H1 (cell line): ENCODE measurements at regions not wholly inside any gene's neighbourhood (a gene's known extent, or its start where the extent isn't known, plus 50 kb on each side); places are given as distances from the start of the nearest gene placed in this dataset.

Source experiments
- CTCF ChIA-PET: fragments of 300-600 bp; sonication (Branson Sonifier 250); formaldehyde crosslinking; loops from one replicate; lab custom pipeline; 2021; ENCODE audit not compliant: partially characterized antibody; lab: Charles Lee
- POLR2A ChIA-PET: fragments of 300-600 bp; sonication (Branson Sonifier 250); formaldehyde crosslinking; loops from one replicate; lab custom pipeline; 2021; ENCODE audit warnings: inconsistent platforms; ENCODE audit not compliant: partially characterized antibody; lab: Charles Lee
- DNase-seq, 2 experiments: peaks; one replicate each; pipeline versions ENCODE4 v3.0.0 to v3.0.0-alpha.2; 2010 to 2022; ENCODE audit warnings: low spot score in 2 of 2, low read depth in 1 of 2, mixed read lengths in 1 of 2
- FAIRE-seq: peaks from 2 replicates; lab custom pipeline; 2011; peaks lifted over from hg19 to GRCh38; lab: Jason Lieb, UNC
- H2AFZ ChIP-seq: 2 replicates; pipeline ENCODE4 v1.8.1; 2012; ENCODE audit warnings: low read length, inconsistent platforms
- H2AK5ac ChIP-seq: 2 replicates; pipeline ENCODE4 v1.6.1; 2013; ENCODE audit warnings: low read depth, low read length
- H2BK120ac ChIP-seq: replicated peaks from 2 replicates; pipeline ENCODE3; 2013; ENCODE audit warnings: low read depth, low read length, inconsistent platforms
- H2BK12ac ChIP-seq: 2 replicates; pipeline ENCODE4 v1.6.1; 2013; ENCODE audit warnings: low read depth, low read length
- H2BK15ac ChIP-seq: 2 replicates; pipeline ENCODE4 v1.6.1; 2013; ENCODE audit warnings: low read length
- H2BK20ac ChIP-seq: 2 replicates; pipeline ENCODE4 v1.6.1; 2013; ENCODE audit warnings: low read length
- H2BK5ac ChIP-seq: 2 replicates; pipeline ENCODE4 v1.6.1; 2013; ENCODE audit warnings: low read depth, low read length
- H3K14ac ChIP-seq: 2 replicates; pipeline ENCODE4 v1.6.1; 2013; ENCODE audit warnings: inconsistent platforms; ENCODE audit not compliant: insufficient read length
- H3K18ac ChIP-seq: 2 replicates; pipeline ENCODE4 v1.6.1; 2013; ENCODE audit warnings: low read length; ENCODE audit errors: extremely low read depth
- H3K23ac ChIP-seq: 2 replicates; pipeline ENCODE4 v1.6.1; 2013; ENCODE audit warnings: inconsistent platforms; ENCODE audit not compliant: insufficient read length
- H3K23me2 ChIP-seq: 2 replicates; pipeline ENCODE4 v1.6.1; 2013; ENCODE audit warnings: low read depth, low read length
- H3K27ac ChIP-seq: 2 replicates; pipeline ENCODE4 v1.6.1; 2011; ENCODE audit warnings: low read depth, low read length, inconsistent platforms
- H3K27me3 ChIP-seq, 4 experiments: replicated peaks in 1 of 4; 1 replicate in 1 of 4; 2 replicates in 3 of 4; pipeline versions ENCODE4 v1.6.1 to v1.8.1; 2011 to 2013; ENCODE audit warnings: low read length in 3 of 4, mild to moderate bottlenecking in 3 of 4, inconsistent platforms in 2 of 4, mixed read lengths in 2 of 4, moderate library complexity in 1 of 4; ENCODE audit not compliant: control insufficient read depth in 3 of 4, insufficient read depth in 3 of 4; ENCODE audit errors: extremely low read depth in 1 of 4
- H3K36me3 ChIP-seq, 4 experiments: 2 replicates each; pipeline versions ENCODE4 v1.6.1 to v1.8.1; 2011 to 2013; ENCODE audit warnings: mild to moderate bottlenecking in 4 of 4, low read length in 3 of 4, moderate library complexity in 2 of 4, control low read depth in 1 of 4, inconsistent platforms in 1 of 4; ENCODE audit not compliant: insufficient read depth in 4 of 4, control insufficient read depth in 2 of 4
- H3K4ac ChIP-seq: replicated peaks from 2 replicates; pipeline ENCODE3; 2013; ENCODE audit warnings: low read length, low read depth, mixed read lengths, inconsistent platforms; ENCODE audit not compliant: insufficient read length
- H3K4me1 ChIP-seq, 4 experiments: replicated peaks in 1 of 4; 1 replicate in 1 of 4; 2 replicates in 3 of 4; pipeline versions ENCODE4 v1.6.1 to v1.8.1; 2011 to 2013; ENCODE audit warnings: low read length in 3 of 4, inconsistent platforms in 2 of 4, mixed read lengths in 1 of 4; ENCODE audit not compliant: insufficient read depth in 4 of 4, control insufficient read depth in 3 of 4
- H3K4me2 ChIP-seq, 2 experiments: 2 replicates each; pipeline versions ENCODE4 v1.6.1 to v1.8.1; 2011 to 2013; ENCODE audit warnings: low read depth in 2 of 2, low read length in 2 of 2, control low read depth in 1 of 2, inconsistent platforms in 1 of 2, mild to moderate bottlenecking in 1 of 2; ENCODE audit not compliant: insufficient read depth in 1 of 2
- H3K4me3 ChIP-seq, 4 experiments: fragments of 200-600, 300-600 bp in 1 of 4; sonication (generic), shearing (Covaris generic), sonication (Bioruptor Twin) in 1 of 4; 2 replicates each; pipeline versions ENCODE4 v1.5.1 to v1.8.1; 2011 to 2016; ENCODE audit warnings: low read length in 4 of 4, low read depth in 3 of 4, control low read depth in 2 of 4, inconsistent platforms in 2 of 4, mild to moderate bottlenecking in 2 of 4, mixed read lengths in 1 of 4, moderate library complexity in 1 of 4; ENCODE audit not compliant: insufficient read depth in 2 of 4; ENCODE audit errors: extremely low read depth in 1 of 4
- H3K56ac ChIP-seq: replicated peaks from 2 replicates; pipeline ENCODE3; 2013; ENCODE audit warnings: low read depth, mild to moderate bottlenecking, mixed read lengths, low read length, inconsistent platforms; ENCODE audit not compliant: insufficient read length
- H3K79me1 ChIP-seq: 2 replicates; pipeline ENCODE4 v1.6.1; 2013; ENCODE audit warnings: low read depth, low read length, control low read depth
- H3K79me2 ChIP-seq, 2 experiments: 2 replicates each; pipeline versions ENCODE4 v1.6.1 to v1.8.1; 2012 to 2013; ENCODE audit warnings: low read length in 2 of 2, mild to moderate bottlenecking in 2 of 2, inconsistent platforms in 1 of 2; ENCODE audit not compliant: insufficient read depth in 2 of 2, control insufficient read depth in 1 of 2
- H3K9ac ChIP-seq, 4 experiments: replicated peaks in 1 of 4; 1 replicate in 1 of 4; 2 replicates in 3 of 4; pipeline versions ENCODE4 v1.6.1 to v1.8.1; 2011 to 2013; ENCODE audit warnings: low read depth in 3 of 4, low read length in 3 of 4, control low read depth in 2 of 4, mild to moderate bottlenecking in 2 of 4, moderate library complexity in 2 of 4, inconsistent platforms in 1 of 4; ENCODE audit errors: extremely low read depth in 1 of 4
- H3K9me3 ChIP-seq, 2 experiments: 2 replicates each; pipeline versions ENCODE4 v1.6.1 to v1.8.1; 2012 to 2013; ENCODE audit warnings: mild to moderate bottlenecking in 2 of 2, moderate library complexity in 2 of 2, control low read depth in 1 of 2, inconsistent platforms in 1 of 2, low read depth in 1 of 2, low read length in 1 of 2, mixed read lengths in 1 of 2; ENCODE audit not compliant: insufficient read depth in 2 of 2
- H4K20me1 ChIP-seq, 2 experiments: replicated peaks in 1 of 2; 2 replicates each; pipeline versions ENCODE3 to v1.8.1; 2011 to 2013; ENCODE audit warnings: inconsistent platforms in 2 of 2, low read length in 2 of 2, mild to moderate bottlenecking in 1 of 2; ENCODE audit not compliant: insufficient read depth in 2 of 2, control insufficient read depth in 1 of 2
- H4K5ac ChIP-seq: 2 replicates; pipeline ENCODE4 v1.6.1; 2013; ENCODE audit warnings: low read length, low read depth, mixed read lengths, inconsistent platforms; ENCODE audit not compliant: insufficient read length
- H4K8ac ChIP-seq: 2 replicates; pipeline ENCODE4 v1.8.0; 2013; ENCODE audit warnings: mild to moderate bottlenecking, moderate library complexity, low read length, inconsistent platforms; ENCODE audit not compliant: insufficient read depth; ENCODE audit errors: extremely low read depth
- H4K91ac ChIP-seq: replicated peaks from 2 replicates; pipeline ENCODE3; 2013; ENCODE audit warnings: low read length, mixed read lengths, inconsistent platforms; ENCODE audit not compliant: insufficient read length
- CHD1 ChIP-seq: IDR thresholded peaks from 2 replicates; pipeline ENCODE4 v1.6.1; 2012; ENCODE audit warnings: low read depth, low read length, improper control_type of control experiment
- FOSL1 ChIP-seq: IDR thresholded peaks from 2 replicates; pipeline ENCODE4 v1.6.1; 2011; ENCODE audit warnings: mild to moderate bottlenecking, low read depth, low read length, moderate library complexity; ENCODE audit not compliant: insufficient read depth
- KDM5A ChIP-seq: fragments of 200-600 bp; IDR thresholded peaks from 2 replicates; pipeline ENCODE4 v1.7.1; 2012; ENCODE audit warnings: mild to moderate bottlenecking, low read length, inconsistent platforms, mixed read lengths
- WGBS, 2 experiments: shearing (Covaris generic) in 1 of 2; methylation state at CpG; one replicate each; pipeline versions ENCODE4 v1.1.6 to v1.1.7; 2013 to 2015; ENCODE audit warnings: low lambda C conversion rate in 2 of 2, mixed read lengths in 2 of 2, inconsistent platforms in 1 of 2, low coverage in 1 of 2, missing lambda C conversion rate in 1 of 2; ENCODE audit not compliant: insufficient replicate concordance in 2 of 2, insufficient coverage in 1 of 2, insufficient read length in 1 of 2; ENCODE audit errors: extremely low coverage in 1 of 2, missing lambda C conversion rate in 1 of 2; 5-methylcytosine and 5-hydroxymethylcytosine counted together

GRCh38 chr3:159655202-159655601 is 333.4 kb upstream of the IL12A start (continued):
- no peak for TF ChIP-seq CHD1

GRCh38 chr3:159657176-159657575 is 331.5 kb upstream of the IL12A start:
- Histone ChIP-seq H3K4ac (no peak overlapping the region), H3K9ac (no peak overlapping the region), H3K79me2 (no peaks in the 10 kb centered on the region), H3K56ac (no peak overlapping the region), H2BK5ac (no peak overlapping the region), H3K23ac (no peak overlapping the region), H3K27ac (no peak overlapping the region), H3K4me3 (no peak overlapping the region), H3K27me3 (no peaks in the 10 kb centered on the region), H3K23me2 (no peaks in the 10 kb centered on the region), H2AK5ac (no peak overlapping the region), H4K20me1 (no peaks in the 10 kb centered on the region), H4K91ac (no peak overlapping the region), H2BK120ac (no peak overlapping the region), H2BK15ac (no peak overlapping the region), H4K8ac (no peak overlapping the region), H2AFZ (no peak overlapping the region), H2BK20ac (no peak overlapping the region), H3K36me3 (no peaks in the 10 kb centered on the region), H4K5ac (no peak overlapping the region), H3K14ac (no peak overlapping the region), H3K9me3 (no peaks in the 10 kb centered on the region), H3K18ac (no peak overlapping the region), H2BK12ac (no peak overlapping the region), H3K79me1 (no peaks in the 10 kb centered on the region), H3K4me1 (no peaks in the 10 kb centered on the region), H3K4me2 (no peak overlapping the region)
- 88% methylated on average over 3 of the region's 3 CpGs; no CpG with 5 or more reads in 1 of the 2 experiments for WGBS, 2 experiments
- CTCF ChIA-PET: interaction anchor here (1.2 kb wide), 1 partner anchor 148 kb away, joined by 3 read pairs; no protein-coding TSS in a partner anchor
- TF ChIP-seq KDM5A (no peak), FOSL1 (no peak)
- FAIRE-seq: no peak
- POLR2A ChIA-PET: no interaction called here
- DNase-seq: no peak
